Iris pigment epithelial cell (primary cell): ENCODE measurements at regions not wholly inside any gene's neighbourhood (a gene's known extent, or its start where the extent isn't known, plus 50 kb on each side); places are given as distances from the start of the nearest gene placed in this dataset.

Source experiments
- DNase-seq: peaks from one replicate; pipeline ENCODE4 v3.0.0-alpha.2; 2011; ENCODE audit warnings: low read depth

DNA sequence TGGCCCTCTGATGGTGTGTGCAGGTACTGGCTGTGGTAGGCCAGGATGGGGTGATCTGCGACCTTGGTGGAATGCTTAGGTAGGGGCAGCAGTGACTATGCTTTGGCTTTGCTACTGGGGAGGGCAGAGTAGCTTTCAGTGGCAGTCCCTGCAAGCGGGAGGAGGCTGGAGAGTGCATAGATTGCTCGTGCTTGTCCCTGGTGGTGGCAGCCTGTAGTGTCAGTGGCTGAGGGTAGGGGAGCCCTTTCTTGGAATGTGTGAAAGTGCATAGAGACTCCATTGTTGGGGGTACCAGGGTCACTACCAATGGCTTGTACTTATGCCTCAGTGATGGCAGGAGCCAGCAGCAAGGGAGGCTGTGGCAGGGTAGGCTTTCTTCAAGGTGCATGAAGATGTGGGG, 582.6 kb downstream of the MRPL39 start:
- DNase-seq = no peak

DNA sequence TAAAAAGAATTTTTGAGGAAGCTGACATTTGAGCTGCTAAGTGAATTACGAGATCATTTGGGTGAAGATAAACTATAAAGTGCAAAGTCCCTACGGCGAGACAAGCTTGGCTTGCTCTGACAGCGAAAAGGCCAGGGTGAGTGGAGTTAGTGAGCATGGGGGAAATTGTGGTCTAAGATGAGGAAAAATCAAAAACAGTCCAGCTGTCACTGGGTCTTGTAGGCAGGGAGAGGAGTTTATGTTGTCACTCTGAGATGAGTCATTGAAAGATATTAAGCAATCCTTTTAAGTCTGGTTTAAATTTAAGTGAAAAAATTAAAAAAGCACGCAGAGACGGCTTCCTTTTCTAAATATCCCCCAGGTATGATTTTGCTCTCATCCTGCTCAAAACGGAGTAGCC, 601.9 kb downstream of the MRPL39 start:
- DNase-seq = peak; percentile 26

DNA sequence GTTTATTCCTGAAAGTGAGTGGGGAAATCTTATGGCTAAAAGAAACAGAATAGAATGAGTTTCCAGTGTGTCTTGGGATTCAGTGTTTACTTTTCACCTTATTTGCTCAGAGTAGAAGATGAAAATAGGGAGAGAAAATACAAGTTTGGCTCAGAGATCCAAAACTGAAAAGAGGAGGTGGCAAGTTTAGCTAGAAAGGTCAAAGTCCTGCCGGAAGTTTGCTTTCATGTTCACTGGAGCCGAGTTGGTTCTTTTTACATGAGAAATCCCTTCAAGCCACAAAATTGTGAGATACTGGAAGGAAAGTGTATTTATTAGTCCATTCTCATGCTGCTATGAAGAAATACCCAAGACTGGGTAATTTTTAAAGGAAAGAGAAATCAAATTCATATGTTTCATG, 604.6 kb downstream of the MRPL39 start:
- DNase-seq = no peak

DNA sequence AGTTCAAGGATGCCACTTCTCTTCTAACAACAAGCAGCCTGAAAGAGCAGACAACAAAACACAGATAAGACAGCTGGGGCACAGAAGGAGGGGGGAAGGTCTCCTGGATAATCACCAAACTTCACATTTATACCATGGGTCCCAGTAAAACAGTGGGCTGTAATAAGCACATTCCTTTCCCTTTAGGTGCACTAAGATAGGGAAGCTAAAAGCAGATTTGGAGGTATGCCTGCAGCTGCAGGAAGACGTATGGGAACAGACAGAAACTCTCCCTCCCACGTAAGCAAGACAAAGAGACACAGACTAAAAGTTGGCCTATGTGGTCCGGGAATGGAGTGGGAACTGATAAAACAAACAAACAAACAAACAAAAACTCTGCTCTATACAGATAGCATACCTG, 612.1 kb downstream of the MRPL39 start:
- DNase-seq = no peak

DNA sequence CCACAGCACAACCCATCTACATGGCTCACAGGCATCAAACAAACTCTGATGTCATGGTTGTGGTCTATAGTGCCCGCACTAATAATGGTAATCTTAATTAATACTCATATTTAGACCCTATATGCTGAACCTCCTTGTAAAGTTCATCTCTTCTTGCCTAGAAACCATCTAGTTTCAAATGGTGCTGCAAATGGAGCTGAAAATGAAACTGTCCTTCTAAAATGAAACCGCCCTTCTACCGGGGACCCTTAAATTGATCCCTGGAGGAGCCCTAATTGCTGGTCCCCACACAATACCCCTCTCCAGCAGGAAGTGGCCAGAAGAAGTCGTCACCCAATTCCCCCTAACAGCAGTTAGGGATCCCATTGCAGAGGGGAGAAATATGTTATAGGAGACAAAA, 612.6 kb downstream of the MRPL39 start:
- no peak for DNase-seq

DNA sequence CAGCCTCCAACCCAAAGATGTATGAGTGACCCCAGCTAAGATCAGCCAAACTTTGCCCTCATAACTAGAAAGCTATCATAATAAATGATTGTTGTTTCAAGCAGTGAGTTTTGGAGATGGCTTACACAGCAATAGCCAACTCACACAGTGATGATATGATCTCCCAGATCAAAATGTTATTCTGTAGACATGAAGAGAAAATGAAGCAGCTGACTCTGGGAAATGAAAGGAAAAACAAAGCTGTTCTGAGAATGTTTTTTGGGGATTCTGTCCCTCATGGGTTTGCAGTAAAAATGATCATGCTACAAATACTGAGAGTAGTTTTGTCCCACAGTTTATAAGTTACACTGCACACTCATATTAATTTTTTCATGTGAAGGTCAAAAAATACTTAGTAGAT, 617.8 kb downstream of the MRPL39 start:
- no peak for DNase-seq

DNA sequence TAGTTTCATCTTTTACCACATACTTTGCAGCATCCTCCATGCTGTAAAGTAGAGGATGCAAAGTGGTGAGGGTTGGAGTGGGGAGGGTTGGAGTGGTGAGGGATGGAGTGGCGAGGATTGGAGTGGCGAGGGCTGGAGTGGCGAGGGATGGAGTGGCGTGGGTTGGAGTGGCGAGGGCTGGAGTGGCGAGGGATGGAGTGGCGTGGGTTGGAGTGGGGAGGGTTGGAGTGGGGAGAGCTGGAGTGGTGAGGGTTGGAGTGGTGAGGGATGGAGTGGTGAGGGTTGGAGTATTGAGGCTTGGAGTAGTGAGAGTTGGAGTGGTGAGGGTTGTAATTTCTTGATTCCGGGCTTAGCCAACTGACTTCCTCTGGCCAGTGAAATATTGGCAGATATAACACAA, 618.3 kb downstream of the MRPL39 start:
- DNase-seq = no peak

DNA sequence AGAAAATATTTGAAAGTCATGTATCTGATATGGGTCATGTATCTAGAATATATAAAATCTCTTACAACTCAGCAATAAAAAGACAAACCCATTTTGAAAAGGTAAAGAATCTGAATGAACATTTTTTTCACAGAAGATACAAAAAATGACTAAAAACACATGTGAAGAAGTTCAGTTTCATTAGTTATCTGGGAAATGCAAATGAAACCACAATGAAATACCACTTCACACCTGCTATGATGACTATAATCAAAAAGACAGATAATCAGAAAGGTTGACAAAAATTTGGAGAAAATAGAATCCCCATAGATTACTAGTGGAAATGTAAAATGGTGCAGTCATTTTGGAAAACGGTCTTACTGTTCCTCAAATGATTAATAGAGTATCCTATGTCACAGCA, 631.0 kb downstream of the MRPL39 start:
- no peak for DNase-seq

DNA sequence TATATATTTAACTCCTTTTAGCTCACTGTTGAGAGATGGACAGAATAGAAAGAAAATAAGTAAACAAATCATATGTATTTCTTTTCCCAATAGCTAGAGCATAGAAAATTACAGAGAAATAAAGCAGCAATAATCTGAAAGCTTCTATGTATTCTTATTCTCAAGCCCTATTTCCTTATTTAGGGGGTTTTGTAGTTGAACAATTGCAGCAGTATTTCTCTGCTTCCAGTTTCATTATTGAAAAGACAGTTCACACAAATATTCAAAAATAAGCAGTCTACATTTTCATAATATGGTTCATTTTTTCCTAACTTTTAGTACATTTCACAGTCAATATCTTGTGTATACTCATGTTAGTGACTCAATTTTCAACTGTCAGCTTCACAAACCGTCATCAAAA, 638.2 kb downstream of the MRPL39 start:
- no peak for DNase-seq

DNA sequence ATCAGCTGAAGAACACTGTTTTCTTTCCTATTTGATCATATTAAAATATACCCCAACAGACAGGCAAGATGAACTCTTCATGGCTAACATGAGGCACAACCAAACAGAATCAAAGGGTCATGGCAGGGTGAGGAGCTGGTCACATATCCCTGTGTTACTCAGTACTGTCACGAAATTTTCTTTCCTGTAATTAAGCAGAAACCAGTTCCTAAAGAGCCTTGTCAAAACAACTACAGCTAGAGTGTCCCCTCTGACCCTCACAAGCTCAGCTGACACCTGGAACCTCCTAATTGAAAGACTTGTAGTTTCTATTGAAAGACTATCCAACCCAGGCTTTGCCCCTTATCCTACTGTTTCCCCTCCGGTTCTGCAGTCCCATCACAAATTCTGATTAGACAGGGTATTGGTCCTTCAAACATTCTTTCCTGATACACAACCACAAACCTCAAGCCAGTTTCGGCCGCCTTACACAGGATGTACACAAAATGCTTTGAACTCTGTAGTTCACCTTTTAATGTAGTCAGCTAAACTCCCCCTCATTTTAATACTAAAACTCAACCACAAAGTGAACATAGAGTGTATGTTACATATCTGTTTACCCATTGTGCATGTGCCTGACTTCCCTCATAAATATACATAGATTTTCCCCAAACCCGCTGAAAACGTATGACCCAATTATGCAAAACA, 651.9 kb downstream of the MRPL39 start:
- no peak for DNase-seq

DNA sequence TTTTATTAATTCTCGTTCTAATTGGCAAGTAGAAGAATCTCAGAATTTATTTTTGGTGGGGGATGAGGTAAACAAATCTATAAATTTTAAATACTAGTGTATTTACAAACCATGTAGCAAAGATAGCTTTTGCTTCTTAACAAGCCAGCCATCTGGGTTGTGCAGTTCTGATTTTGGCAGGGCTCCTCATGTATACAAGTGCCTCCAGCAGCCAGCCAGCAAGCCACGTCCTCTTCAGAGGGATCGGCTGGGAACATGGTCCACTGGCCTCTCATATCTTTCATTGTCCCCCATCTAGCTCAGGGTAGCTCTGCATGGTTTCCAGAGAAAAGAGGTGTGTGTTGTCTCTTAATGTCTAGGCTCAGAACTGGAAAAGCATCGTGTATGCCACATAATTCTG, 659.1 kb downstream of the MRPL39 start:
- no peak for DNase-seq

DNA sequence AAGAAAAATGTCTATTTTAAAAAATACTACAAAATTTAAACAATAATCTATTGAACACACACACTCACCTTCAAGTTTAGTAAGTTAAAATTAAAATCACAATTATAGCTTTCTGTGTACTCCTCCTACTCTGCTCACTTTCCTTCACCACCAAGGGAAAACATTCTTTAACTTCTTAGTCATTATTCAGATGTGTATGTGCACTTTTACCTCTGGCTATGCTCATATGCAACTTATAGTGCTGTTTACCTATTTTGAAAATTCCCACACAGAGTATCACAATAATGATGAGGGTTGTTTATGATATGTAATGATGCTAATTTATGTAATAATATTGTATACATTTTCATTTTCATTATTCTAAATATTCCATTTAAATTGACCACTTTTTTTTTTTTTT, 661.4 kb downstream of the MRPL39 start:
- no peak for DNase-seq

DNA sequence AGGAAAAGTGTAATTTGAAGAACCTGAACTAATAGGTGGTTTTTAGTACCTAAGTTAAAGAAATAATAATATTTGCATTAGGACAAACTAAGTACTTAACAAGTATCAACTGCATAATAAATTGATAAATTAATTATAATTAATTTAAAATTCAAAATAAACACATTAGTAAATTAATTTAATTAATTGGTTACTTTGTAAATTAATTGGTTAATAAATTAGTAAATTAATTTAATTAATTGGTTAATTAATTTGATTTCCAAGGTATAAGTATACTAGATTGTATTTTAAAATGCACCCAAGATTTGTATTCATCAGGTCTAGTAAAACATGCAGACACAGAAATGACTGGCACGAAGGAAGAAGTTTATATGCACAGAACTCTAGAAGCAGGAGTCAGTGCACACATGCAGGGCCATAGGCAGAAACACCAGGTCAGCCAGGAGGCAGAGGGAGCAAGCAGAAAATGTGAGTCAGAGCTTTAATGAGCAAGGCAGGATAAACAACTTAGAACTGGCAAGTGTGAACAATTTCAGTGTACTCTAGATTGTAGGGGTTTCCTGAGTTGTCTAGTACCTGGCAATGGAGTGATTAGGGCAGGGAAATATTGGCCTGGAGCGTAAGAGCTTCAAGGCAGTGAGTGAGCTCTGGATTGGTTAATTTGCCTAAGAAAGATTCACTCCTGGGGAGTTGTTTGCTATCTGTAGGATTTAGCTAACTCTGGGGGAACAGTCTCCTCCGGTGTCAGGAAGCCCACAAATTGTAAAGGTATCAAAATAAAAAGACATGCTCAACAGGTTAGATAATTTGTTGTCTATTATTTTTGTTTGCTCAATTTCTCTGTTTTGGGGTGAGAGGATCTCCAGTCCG, 665.7 kb downstream of the MRPL39 start:
- peak; percentile 0 for DNase-seq

DNA sequence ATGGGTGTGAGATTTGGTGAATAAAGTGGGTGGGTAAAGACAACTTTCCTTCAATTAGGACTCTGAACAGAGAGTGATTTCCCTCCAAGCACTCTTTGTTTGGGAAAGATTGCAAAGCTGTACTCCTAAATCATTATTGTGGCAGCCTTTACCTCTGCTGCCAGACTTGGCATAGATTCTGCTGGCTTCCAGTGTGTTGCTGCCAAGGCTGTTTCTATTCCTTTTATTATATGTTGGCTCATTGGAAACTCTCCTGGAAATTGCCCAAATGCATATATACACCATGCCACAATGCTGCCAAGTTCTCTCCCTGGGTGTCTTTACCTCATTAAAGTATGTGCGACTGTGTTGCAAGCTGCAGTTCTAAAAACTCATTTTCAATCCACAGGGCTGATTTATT, 668.0 kb downstream of the MRPL39 start:
- no peak for DNase-seq

DNA sequence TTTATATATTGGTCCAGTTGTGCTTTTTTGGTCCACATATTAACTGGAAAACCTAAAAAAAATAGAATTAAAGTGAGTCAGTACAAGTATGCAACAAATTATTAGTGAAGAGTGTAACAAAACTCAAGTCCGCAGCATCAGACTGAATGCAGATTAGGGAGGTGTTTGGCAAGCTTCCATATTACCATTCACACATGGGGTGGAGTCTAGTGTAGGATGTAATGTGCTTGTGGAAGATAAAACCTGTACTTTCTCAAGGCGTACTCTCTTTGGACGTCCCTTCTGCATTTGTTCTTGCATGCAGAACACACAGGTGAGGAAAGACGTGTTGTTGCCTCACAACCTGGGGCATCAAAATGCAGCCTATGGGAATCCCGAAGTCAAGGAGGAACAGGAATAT, 668.7 kb downstream of the MRPL39 start:
- no peak for DNase-seq

DNA sequence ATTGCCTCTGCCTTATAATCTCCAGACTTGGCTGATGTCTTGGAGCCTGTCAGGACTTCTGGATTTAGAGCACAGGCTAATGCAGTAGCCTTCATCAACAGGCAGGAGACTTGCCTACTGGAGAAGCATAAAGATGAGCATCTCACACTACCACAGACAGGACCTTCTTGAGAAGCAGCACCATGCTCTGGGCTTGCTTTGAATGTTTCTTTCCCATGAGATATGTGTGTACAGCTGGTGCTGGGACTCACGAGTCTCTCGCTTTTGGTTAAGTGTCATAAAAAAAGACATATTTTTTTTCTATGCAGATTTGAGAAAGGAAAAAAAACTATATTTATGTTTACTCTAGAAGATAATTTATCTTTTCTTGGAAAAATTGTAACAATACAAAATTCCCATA, 671.3 kb downstream of the MRPL39 start:
- no peak for DNase-seq

DNA sequence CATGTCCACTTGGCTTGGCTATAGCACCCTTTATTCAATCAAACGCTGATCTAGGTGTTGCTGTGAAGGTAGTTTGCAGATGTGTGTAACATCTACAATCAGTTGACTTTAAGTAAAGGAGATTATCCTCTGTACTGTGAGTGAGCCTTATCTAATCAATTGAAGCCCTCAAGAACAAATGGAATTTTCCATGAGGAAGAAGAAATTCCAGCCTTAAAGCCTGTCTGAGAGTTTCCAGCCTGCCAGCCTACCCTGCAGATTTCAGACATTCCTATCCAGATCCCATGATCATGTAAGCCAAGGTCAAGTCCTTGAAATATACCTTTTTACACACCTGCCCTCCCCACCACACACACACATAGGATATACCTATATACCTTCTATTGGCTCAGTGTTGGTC, 696.7 kb downstream of the MRPL39 start:
- no peak for DNase-seq

DNA sequence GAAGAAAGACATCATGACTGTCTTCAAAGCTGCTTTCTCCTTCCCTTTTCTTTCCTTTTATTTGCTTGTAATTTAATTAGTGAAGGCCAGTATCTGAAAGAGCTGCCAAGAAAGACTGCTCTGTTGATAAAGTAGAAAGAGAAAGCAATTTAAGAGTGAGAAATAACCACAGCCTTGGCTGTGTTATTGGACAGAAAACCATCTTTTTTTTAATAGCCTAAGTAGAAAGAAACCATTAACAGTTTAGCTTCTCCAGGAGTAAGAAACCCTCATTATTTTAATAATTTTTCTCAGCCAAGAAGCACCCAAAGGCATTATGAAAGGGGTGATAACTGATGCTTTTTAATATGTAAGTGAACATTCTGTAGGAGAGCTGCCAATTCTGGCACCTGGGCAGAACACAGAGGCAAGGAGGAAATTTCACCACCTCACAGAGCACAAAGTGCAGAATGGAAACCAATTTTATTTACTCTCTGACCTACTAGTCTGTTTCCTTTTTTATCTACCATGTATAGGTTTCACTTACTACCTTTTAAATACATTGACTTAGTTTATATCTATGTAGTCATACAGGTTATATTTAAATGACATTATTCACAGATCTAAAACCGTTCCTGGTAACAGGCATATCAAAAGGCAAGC, 703.2 kb downstream of the MRPL39 start:
- DNase-seq = no peak

DNA sequence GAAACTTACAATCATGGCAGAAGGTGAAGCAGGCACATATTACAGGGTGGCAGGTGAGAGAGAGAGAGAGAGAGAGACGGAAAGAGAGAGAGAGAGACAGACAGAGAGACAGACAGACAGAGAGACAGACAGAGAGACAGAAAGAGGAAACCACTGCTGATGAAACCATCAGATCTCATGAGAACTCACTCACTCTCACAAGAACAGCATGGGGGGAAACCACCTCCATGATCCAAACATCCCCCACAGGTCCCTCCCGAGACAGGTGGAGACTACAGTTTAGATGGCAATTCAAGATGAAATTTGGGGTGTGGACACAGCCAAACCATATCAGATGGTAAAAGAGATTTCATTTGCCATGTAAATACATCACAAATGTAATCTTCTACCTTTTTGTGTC, 708.1 kb downstream of the MRPL39 start:
- no peak for DNase-seq

DNA sequence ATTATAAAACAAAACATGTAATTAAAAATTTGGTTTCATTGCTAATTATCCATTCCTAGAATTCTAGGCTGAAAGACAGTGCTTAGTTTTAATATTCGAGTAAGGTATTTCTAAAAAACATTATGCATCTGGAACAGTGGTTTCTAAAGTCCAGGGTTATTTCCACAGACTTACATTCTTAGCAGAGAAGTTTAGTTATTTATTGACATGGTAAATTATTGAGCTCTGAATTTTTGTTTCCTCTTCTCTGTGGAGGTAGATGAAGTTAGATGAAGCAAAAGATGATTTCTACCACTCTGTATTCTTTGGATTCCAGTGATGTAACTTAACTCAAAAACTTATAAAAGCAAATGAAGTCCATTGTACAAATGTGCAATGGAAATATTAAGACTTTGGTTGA, 709.4 kb downstream of the MRPL39 start:
- DNase-seq = no peak

DNA sequence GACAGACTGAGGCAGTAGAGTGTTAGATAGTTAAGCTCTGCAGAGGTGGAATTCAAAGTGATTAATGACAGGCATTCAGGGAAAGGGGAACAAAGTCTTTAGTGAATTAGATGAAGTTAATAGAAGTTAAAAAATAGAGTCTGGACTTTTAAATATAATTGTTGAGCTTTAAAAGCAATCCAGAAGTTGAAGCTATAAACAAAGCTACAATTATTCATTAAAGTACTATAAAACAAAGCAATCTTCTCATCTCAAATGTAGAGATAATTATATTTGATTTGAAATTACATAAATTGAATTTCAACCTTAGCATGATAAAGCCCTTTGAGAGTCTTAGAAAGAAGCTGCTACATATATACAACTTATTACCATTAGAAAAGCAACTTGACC, 710.6 kb downstream of the MRPL39 start:
- DNase-seq = no peak

DNA sequence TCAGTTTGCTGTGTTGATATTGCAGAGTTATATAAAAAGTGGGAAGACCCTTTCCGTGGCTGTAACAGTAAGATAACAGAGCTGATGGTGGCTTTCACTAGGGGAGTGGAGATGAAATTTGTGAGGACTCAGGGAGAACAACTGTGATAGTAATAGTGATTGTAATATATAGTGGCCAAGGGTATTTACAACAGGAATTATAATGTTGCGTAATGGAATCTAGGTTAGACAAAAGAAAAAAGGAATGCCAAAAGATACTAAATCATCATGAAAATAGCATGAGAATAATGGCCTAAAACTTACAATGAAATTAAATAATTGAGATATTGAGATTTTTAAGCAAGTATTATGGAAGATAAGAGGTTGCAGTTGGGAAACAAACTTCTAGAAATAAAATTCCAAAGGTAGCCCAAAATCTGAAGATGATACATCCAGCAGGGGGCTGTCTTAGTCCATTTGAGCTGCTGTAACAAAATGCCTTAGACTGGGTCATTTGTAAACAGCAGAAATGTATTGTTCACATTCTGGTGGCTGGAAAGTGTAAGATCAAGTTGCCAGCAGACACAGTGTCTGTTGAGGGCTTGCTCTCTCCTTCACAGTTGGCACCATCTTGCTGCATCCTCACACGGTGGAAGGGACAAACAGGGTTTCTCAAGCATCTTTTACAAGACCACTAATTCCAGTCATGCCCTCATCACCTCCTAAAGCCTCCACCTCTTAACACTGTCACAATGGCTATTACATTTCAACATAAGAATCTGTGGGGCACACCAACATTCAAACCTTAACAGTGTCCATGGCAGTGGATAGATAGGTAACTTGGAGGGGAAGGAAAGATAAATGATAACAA, 711.2 kb downstream of the MRPL39 start:
- peak; percentile 1 for DNase-seq
